Osteoblast (primary cell): ENCODE measurements at regions not wholly inside any gene's neighbourhood (a gene's known extent, or its start where the extent isn't known, plus 50 kb on each side); places are given as distances from the start of the nearest gene placed in this dataset.

Experiments used
- DNase-seq: peaks from one replicate; pipeline ENCODE4 v3.0.0; 2011; ENCODE audit warnings: low spot score, mixed read lengths; ENCODE audit not compliant: insufficient read length; ENCODE audit errors: missing footprints
- H2AFZ ChIP-seq: 2 replicates; pipeline ENCODE4 v1.6.0; 2011; ENCODE audit warnings: mild to moderate bottlenecking, low read length
- H3K27ac ChIP-seq: 2 replicates; pipeline ENCODE4 v1.5.1; 2011; ENCODE audit warnings: mild to moderate bottlenecking, low read depth, low read length, moderate library complexity
- H3K27me3 ChIP-seq: 2 replicates; pipeline ENCODE4 v1.6.0; 2012; ENCODE audit warnings: mild to moderate bottlenecking, control low read depth, inconsistent platforms, low read length, moderate library complexity; ENCODE audit not compliant: insufficient read depth
- H3K36me3 ChIP-seq: 2 replicates; pipeline ENCODE4 v1.5.1; 2011; ENCODE audit warnings: mild to moderate bottlenecking, low read length, control low read depth, moderate library complexity; ENCODE audit not compliant: insufficient read depth
- H3K4me1 ChIP-seq: 2 replicates; pipeline ENCODE4 v1.5.1; 2011; ENCODE audit warnings: mild to moderate bottlenecking, low read length, control low read depth, moderate library complexity; ENCODE audit not compliant: insufficient read depth
- H3K4me2 ChIP-seq: 2 replicates; pipeline ENCODE4 v1.6.0; 2011; ENCODE audit warnings: mild to moderate bottlenecking, low read length; ENCODE audit not compliant: insufficient read depth
- H3K4me3 ChIP-seq: fragments of 200-600 bp; sonication (generic); 3 replicates; pipeline ENCODE4 v1.5.1; 2012; ENCODE audit warnings: mild to moderate bottlenecking, low read length, inconsistent platforms; ENCODE audit not compliant: insufficient read depth
- H3K79me2 ChIP-seq: 2 replicates; pipeline ENCODE4 v1.6.0; 2012; ENCODE audit warnings: mild to moderate bottlenecking, low read length, control low read depth, inconsistent platforms; ENCODE audit not compliant: insufficient read depth
- H3K9me3 ChIP-seq: 2 replicates; pipeline ENCODE4 v1.5.1; 2011; ENCODE audit warnings: low read depth, low read length, control low read depth
- H4K20me1 ChIP-seq: 2 replicates; pipeline ENCODE4 v1.6.0; 2012; ENCODE audit warnings: mild to moderate bottlenecking, low read length, control low read depth; ENCODE audit not compliant: insufficient read depth
- TF ChIP-seq, protein P1 (sequence below): IDR thresholded peaks from 2 replicates; pipeline ENCODE4 v1.5.1; 2011; ENCODE audit warnings: mild to moderate bottlenecking, low read depth, low read length, moderate library complexity; ENCODE audit errors: extremely low read depth

DNA sequence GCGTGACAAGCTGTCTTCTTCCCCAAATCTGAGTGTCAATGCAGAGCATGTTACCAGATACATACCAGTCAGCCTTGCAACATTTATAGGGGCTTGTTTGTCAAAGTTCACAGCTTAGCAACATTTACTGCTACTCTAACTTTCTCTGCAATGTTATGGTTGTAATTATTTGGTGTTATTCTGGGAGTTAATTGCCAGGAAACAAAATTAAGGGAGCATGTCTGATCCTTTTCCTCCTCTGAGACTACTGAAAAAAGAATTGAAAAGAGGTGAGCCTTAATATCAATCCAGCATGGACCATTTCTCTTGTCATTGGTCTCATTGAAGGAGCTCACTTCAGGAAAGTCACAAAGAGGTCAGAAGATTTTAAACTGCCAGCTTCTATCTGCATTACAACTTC is 465.6 kb upstream of the LINC00305 start:
- Histone ChIP-seq H3K4me3 (no peak overlapping the region), H3K4me2 (no peak overlapping the region), H3K9me3 (peaks cover 6% of the 10 kb centered on the region), H3K27me3 (no peaks in the 10 kb centered on the region), H3K36me3 (no peaks in the 10 kb centered on the region), H2AFZ (no peak overlapping the region), H3K27ac (no peak overlapping the region), H3K79me2 (no peaks in the 10 kb centered on the region), H3K4me1 (no peaks in the 10 kb centered on the region), H4K20me1 (no peaks in the 10 kb centered on the region)
- no peak for DNase-seq
- TF ChIP-seq, protein P1, sequence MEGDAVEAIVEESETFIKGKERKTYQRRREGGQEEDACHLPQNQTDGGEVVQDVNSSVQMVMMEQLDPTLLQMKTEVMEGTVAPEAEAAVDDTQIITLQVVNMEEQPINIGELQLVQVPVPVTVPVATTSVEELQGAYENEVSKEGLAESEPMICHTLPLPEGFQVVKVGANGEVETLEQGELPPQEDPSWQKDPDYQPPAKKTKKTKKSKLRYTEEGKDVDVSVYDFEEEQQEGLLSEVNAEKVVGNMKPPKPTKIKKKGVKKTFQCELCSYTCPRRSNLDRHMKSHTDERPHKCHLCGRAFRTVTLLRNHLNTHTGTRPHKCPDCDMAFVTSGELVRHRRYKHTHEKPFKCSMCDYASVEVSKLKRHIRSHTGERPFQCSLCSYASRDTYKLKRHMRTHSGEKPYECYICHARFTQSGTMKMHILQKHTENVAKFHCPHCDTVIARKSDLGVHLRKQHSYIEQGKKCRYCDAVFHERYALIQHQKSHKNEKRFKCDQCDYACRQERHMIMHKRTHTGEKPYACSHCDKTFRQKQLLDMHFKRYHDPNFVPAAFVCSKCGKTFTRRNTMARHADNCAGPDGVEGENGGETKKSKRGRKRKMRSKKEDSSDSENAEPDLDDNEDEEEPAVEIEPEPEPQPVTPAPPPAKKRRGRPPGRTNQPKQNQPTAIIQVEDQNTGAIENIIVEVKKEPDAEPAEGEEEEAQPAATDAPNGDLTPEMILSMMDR, result no peak

GRCh38 chr18:64592246-64592645 is 443.4 kb upstream of the LINC00305 start:
- no peak overlapping the region for H2AFZ ChIP-seq
- H3K9me3 ChIP-seq, result peaks cover 16% of the 10 kb centered on the region
- no peak overlapping the region for H3K4me3 ChIP-seq
- H4K20me1 ChIP-seq, result no peaks in the 10 kb centered on the region
- H3K27ac ChIP-seq, result no peak overlapping the region
- no peaks in the 10 kb centered on the region for H3K79me2 ChIP-seq
- no peak for DNase-seq
- no peaks in the 10 kb centered on the region for H3K27me3 ChIP-seq
- no peak overlapping the region for H3K4me2 ChIP-seq
- TF ChIP-seq, protein P1, result no peak
- no peaks in the 10 kb centered on the region for H3K4me1 ChIP-seq
- no peaks in the 10 kb centered on the region for H3K36me3 ChIP-seq

- Histone ChIP-seq H4K20me1 (no peaks in the 10 kb centered on the region), H3K9me3 (peaks cover 14% of the 10 kb centered on the region), H3K4me2 (no peak overlapping the region), H3K27ac (no peak overlapping the region), H2AFZ (no peak overlapping the region), H3K79me2 (no peaks in the 10 kb centered on the region), H3K36me3 (no peaks in the 10 kb centered on the region), H3K27me3 (no peaks in the 10 kb centered on the region), H3K4me3 (no peak overlapping the region), H3K4me1 (no peaks in the 10 kb centered on the region)
- no peak for DNase-seq
- TF ChIP-seq, protein P1, result no peak
These were observed 440.1 kb upstream of the LINC00305 start for GRCh38 chr18:64589000-64589399.

DNA sequence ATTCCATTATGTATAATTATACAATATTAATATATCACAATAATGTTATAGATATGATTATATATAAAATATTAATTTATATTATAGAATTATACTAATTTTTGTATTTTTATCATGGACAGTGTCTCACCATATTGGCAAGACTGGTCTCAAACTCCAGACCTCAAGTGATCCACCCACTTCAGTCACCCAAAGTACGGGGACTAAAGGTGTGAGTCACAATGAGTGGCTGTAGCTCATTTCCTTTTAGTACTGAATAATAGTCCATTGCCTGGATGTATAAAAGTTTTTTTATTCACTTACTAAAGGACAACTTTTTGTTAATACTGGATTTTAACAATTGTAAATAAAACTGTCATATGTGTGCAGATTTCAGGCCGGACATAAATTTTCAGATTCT is 417.6 kb upstream of the LINC00305 start:
- H3K36me3 ChIP-seq, result no peaks in the 10 kb centered on the region
- no peaks in the 10 kb centered on the region for H3K79me2 ChIP-seq
- TF ChIP-seq, protein P1, result no peak
- no peak overlapping the region for H3K4me2 ChIP-seq
- H3K27ac ChIP-seq, result no peak overlapping the region
- DNase-seq, result no peak
- no peak overlapping the region for H2AFZ ChIP-seq
- H4K20me1 ChIP-seq, result no peaks in the 10 kb centered on the region
- H3K9me3 ChIP-seq, result no peaks in the 10 kb centered on the region
- H3K4me1 ChIP-seq, result no peaks in the 10 kb centered on the region
- no peaks in the 10 kb centered on the region for H3K27me3 ChIP-seq
- no peak overlapping the region for H3K4me3 ChIP-seq
